Fibroblast of skin of left quadriceps (primary cell): ENCODE measurements at regions not wholly inside any gene's neighbourhood (a gene's known extent, or its start where the extent isn't known, plus 50 kb on each side); places are given as distances from the start of the nearest gene placed in this dataset.

ENCODE experiments used
- DNase-seq, 2 experiments: peaks; one replicate each; pipeline ENCODE4 v3.0.0-alpha.2; 2013; ENCODE audit warnings: low read depth in 2 of 2

DNA sequence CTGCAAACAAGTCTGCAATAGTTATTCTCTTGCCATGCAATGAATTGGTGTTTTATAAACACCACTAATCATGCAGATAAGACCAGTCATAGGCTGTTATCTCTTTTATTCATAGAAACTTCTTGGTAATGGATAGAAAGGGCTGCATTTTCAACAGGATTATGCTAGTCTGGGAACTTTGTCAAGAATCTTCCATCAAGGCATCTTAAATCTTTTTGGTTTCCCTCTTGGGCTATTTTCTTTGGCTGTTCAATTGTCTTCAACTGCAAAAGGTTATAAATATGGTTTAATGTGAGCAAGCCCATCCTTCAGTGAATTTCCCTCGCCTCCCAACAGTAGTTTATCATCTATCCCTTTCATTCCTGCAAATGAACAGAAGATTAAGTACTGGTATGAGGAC is 59.0 kb upstream of the MINAR1 start:
- peak; percentile 17 to 20 for DNase-seq

DNA sequence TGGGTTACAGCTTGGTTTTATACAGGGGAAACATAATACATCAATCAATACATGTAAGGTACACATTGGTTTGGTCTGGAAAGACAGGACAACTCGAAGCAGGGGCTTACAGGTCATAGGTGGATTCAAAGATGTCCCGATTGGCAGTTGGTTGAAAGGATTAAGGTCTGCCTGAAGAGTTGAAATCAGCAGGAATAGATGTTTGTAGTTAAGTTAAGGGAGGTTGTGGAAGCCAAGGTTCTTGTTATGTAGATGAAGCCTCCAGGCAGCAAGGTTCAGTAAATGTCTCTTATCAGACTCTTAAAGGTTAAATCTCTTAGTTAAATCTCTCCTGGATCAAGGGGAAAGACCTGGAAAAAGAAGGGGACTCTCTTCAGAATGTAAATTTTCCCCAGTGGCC is 58.4 kb upstream of the MINAR1 start:
- DNase-seq, result no peak

DNA sequence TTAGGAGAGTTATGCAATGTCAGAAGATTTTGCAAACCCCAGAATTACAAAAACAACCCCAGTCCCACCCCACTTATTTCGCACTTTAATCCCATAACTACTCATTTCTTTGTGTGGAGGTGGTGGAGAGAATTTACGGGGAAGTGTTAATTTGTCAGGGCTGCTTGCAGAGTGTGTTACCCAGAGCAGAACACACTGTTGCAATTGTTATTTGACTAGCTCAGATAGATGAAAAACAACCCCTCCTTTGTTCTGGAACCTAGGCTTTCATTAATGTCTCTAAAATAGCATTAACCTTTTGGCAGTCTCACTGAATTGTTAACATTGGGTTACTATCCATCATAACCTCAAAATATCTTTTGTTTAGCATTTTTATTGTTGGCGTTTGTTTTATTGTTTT is 55.8 kb upstream of the MINAR1 start:
- no peak for DNase-seq

DNA sequence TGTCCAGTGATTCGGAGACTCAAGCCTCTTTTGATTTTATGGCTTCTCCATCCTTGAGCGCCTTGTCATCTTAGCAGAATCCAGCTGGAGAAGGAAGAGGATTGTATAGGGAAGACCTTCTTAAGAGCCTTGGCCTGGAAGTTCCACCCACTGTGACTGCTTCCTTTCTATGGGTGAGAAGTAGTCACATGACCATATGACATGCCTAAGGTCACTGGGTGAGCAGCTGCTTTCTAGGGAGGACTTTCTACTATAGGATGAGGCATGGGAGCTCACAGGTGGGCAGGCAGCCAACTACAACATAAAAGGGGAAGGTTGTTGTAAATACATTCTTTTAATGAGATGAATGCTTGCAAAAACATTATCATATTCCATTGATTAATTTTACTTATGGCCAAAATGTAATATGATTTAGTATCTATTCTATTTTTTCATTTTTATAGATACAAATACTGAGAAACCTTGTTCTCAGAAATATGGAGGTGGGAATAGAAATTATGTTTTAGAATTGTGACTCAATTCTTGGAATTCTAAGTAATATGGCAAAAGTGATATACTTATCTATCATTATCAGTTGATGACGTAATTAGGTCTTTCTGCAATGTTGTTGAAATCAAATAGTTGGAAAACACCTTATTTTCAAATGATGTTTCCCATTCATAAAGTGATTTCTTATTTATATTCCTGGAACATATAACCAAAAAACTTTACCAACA is 53.6 kb upstream of the MINAR1 start:
- DNase-seq, result no peak

DNA sequence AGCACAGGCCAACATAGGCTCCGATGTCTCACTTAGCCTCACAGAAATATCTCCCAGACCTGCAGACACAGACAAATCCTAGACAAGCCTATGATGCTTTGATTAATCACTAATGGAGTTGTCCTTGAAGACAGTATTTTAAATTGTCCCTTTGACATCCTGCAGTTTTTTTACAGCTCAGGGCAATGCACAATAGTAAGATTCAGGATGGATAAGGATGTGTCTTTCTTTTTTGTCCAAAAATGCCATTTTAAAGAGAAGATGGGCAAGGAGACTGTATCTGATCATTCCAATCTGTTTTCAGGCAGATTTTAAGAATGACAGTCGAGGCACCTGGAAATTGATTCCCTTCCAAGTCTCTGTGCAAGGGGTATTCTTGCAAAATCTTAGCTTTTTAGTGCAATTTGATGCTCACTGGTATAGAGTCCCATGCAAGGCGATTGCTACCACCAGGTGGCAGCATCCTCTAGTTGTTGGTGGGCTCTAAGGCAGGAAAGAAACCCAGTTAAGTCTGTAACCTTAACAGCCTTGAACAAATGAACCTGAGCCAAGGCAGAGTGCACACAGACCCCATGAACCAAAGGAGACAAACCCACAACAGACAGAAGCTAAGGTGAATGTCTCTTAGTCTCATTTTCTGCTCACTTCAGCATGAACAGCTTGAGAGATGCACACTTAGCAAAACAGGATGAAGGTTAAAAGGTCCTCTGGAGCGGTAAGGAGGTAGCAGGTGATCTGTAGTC is 51.2 kb upstream of the MINAR1 start:
- DNase-seq, result peak; percentile 50 to 52

DNA sequence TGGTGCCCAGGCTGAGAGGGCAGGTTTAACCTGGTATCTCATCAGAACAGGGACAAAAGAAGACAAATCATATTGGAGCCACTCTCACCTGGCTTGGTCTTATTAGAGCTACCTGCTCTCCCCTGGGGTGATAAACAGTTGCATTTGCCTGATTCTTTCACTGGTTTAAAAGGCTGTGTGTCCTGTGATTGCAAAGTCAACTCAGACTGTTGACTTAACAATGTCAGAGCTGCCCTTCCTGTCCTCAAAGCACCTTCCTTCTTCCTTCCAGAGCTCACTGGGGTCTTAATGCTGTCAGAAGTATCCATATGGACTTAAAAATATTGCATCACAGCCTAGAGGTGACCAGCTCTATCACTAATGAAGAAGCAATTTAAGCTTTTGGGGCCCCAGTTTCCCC is 50.5 kb upstream of the MINAR1 start:
- no peak for DNase-seq
